K562 (cell line): ENCODE measurements at regions not wholly inside any gene's neighbourhood (a gene's known extent, or its start where the extent isn't known, plus 50 kb on each side); places are given as distances from the start of the nearest gene placed in this dataset.
"Not testable (repeated sequence)": the region's sequence is repeated elsewhere in the genome, so short reads cannot be mapped to it uniquely, and the experiment has no call there.

ENCODE experiments used
- CTBP1 ChIP-seq: fragments of 450-650 bp; IDR thresholded peaks from 2 replicates; pipeline ENCODE4 v1.6.1; 2016; ENCODE audit warnings: borderline replicate concordance
- FOXJ3 ChIP-seq: sonication (generic); formaldehyde crosslinking; IDR thresholded peaks from 2 replicates; pipeline ENCODE4 v1.4.0; 2020; ENCODE audit warnings: mild to moderate bottlenecking, missing genetic modification reagents
- KLF16 ChIP-seq: IDR thresholded peaks from 2 replicates; pipeline ENCODE4 v1.6.1; 2016; ENCODE audit warnings: antibody characterized with exemption
- TF ChIP-seq, protein P1 (sequence below), 3 experiments: IDR thresholded peaks in 2 of 3; conservative IDR thresholded peaks in 1 of 3; 2 replicates each; pipeline ENCODE4 v1.5.1; 2011 to 2012; ENCODE audit warnings: low read length in 3 of 3, mild to moderate bottlenecking in 3 of 3, control low read depth in 2 of 3, improper control_type of control experiment in 1 of 3, inconsistent platforms in 1 of 3, low read depth in 1 of 3, mixed read lengths in 1 of 3, moderate library complexity in 1 of 3; ENCODE audit not compliant: insufficient read depth in 2 of 3
- TF ChIP-seq, protein P2 (sequence below): fragments of 450-650 bp; IDR thresholded peaks from 2 replicates; pipeline ENCODE4 v1.6.1; 2016; ENCODE audit warnings: low read depth, mild to moderate bottlenecking, moderate library complexity

DNA sequence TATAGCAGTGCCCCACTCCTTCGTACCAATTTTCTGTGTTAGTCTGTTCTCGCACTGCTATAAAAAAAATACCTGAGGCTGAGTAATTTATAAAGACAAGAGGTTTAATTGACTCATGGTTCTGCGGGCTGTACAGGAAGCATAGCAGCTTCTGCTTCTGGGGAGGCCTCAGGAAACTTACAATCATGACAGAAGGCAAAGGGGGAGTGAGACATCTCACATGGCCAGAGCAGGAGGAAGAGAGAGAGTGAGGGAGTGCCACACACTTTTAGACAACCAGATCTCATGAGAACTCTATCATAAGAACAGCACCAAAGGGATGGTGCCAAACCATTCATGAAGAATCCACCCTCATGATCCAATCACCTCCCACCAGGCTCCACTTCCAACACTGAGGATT lies 133.8 kb upstream of the USP9X start:
- TF ChIP-seq CTBP1; FOXJ3 (CRISPR knock-in tag); KLF16: not testable (repeated sequence)
- TF ChIP-seq, protein P1, sequence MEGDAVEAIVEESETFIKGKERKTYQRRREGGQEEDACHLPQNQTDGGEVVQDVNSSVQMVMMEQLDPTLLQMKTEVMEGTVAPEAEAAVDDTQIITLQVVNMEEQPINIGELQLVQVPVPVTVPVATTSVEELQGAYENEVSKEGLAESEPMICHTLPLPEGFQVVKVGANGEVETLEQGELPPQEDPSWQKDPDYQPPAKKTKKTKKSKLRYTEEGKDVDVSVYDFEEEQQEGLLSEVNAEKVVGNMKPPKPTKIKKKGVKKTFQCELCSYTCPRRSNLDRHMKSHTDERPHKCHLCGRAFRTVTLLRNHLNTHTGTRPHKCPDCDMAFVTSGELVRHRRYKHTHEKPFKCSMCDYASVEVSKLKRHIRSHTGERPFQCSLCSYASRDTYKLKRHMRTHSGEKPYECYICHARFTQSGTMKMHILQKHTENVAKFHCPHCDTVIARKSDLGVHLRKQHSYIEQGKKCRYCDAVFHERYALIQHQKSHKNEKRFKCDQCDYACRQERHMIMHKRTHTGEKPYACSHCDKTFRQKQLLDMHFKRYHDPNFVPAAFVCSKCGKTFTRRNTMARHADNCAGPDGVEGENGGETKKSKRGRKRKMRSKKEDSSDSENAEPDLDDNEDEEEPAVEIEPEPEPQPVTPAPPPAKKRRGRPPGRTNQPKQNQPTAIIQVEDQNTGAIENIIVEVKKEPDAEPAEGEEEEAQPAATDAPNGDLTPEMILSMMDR (IDR thresholded peaks at IDR 0.05 in 2 of 3, conservative IDR thresholded peaks at IDR 0.05 in 1 of 3; ENCODE audit: insufficient read depth in 2 of 3, low read depth in 1 of 3, low read length in 3 of 3): not testable (repeated sequence)
- TF ChIP-seq, protein P2, sequence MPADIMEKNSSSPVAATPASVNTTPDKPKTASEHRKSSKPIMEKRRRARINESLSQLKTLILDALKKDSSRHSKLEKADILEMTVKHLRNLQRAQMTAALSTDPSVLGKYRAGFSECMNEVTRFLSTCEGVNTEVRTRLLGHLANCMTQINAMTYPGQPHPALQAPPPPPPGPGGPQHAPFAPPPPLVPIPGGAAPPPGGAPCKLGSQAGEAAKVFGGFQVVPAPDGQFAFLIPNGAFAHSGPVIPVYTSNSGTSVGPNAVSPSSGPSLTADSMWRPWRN: not testable (repeated sequence)
